Smooth muscle cell (in vitro differentiated cells): ENCODE measurements at regions not wholly inside any gene's neighbourhood (a gene's known extent, or its start where the extent isn't known, plus 50 kb on each side); places are given as distances from the start of the nearest gene placed in this dataset.

ENCODE experiments used
- DNase-seq: peaks from one replicate; lab custom pipeline; 2025; ENCODE audit not compliant: unreplicated experiment; lab: John Stamatoyannopoulos, UW
- H2AFZ ChIP-seq: fragments of 200-600 bp; sonication (generic); 2 replicates; pipeline ENCODE4 v1.6.0; 2016; ENCODE audit warnings: antibody characterized with exemption, low read depth, mild to moderate bottlenecking
- H3F3A ChIP-seq: fragments of 200-600 bp; sonication (generic); 2 replicates; pipeline ENCODE4 v1.6.0; 2017; ENCODE audit warnings: antibody characterized with exemption, low read depth
- H3K27ac ChIP-seq: fragments of 200-600 bp; sonication (generic); 2 replicates; pipeline ENCODE4 v1.5.1; 2016; ENCODE audit warnings: low read depth, mild to moderate bottlenecking
- H3K27me3 ChIP-seq: fragments of 200-600 bp; sonication (generic); 2 replicates; pipeline ENCODE4 v1.6.1; 2016; ENCODE audit warnings: low read depth, mild to moderate bottlenecking
- H3K36me3 ChIP-seq: fragments of 200-600 bp; sonication (generic); 2 replicates; pipeline ENCODE4 v1.5.1; 2016; ENCODE audit warnings: low read depth
- H3K4me1 ChIP-seq: fragments of 200-600 bp; sonication (generic); 2 replicates; pipeline ENCODE4 v1.5.1; 2016; ENCODE audit warnings: low read depth
- H3K4me2 ChIP-seq: fragments of 200-600 bp; sonication (generic); 2 replicates; pipeline ENCODE4 v1.6.0; 2016; ENCODE audit warnings: mild to moderate bottlenecking
- H3K4me3 ChIP-seq: fragments of 200-600 bp; sonication (generic); 2 replicates; pipeline ENCODE4 v1.5.1; 2016; ENCODE audit warnings: mild to moderate bottlenecking
- H3K79me2 ChIP-seq: fragments of 200-600 bp; sonication (generic); 2 replicates; pipeline ENCODE4 v1.6.0; 2016; ENCODE audit warnings: low read depth, mild to moderate bottlenecking
- H3K9ac ChIP-seq: fragments of 200-600 bp; sonication (generic); 2 replicates; pipeline ENCODE4 v1.6.0; 2016; ENCODE audit warnings: low read depth
- H3K9me3 ChIP-seq: fragments of 200-600 bp; sonication (generic); replicated peaks from 2 replicates; pipeline ENCODE4 v1.5.1; 2016; ENCODE audit warnings: low read depth
- H4K20me1 ChIP-seq: fragments of 200-600 bp; sonication (generic); 2 replicates; pipeline ENCODE4 v1.6.0; 2016; ENCODE audit warnings: low read depth
- WGBS: methylation state at CpG from one replicate; pipeline ENCODE4 v1.1.7; 2016; ENCODE audit warnings: low lambda C conversion rate; 5-methylcytosine and 5-hydroxymethylcytosine counted together
- TF ChIP-seq, protein P1 (sequence below): fragments of 200-600 bp; sonication (generic); IDR thresholded peaks from 2 replicates; pipeline ENCODE4 v1.5.1; 2017; ENCODE audit warnings: borderline replicate concordance, mild to moderate bottlenecking, antibody characterized with exemption; ENCODE audit not compliant: insufficient read depth, poor library complexity, severe bottlenecking

GRCh38 chr11:8802251-8802650 lies 108.7 kb upstream of the AKIP1 start:
- no peaks in the 10 kb centered on the region for H3K36me3 ChIP-seq
- H3K27me3 ChIP-seq, result no peaks in the 10 kb centered on the region
- H2AFZ ChIP-seq, result no peak overlapping the region
- peaks cover 7% of the 10 kb centered on the region for H3K4me1 ChIP-seq
- no peak overlapping the region for H3K4me3 ChIP-seq
- no peak overlapping the region for H3K4me2 ChIP-seq
- H3K9me3 ChIP-seq, result no peaks in the 10 kb centered on the region
- TF ChIP-seq, protein P1, sequence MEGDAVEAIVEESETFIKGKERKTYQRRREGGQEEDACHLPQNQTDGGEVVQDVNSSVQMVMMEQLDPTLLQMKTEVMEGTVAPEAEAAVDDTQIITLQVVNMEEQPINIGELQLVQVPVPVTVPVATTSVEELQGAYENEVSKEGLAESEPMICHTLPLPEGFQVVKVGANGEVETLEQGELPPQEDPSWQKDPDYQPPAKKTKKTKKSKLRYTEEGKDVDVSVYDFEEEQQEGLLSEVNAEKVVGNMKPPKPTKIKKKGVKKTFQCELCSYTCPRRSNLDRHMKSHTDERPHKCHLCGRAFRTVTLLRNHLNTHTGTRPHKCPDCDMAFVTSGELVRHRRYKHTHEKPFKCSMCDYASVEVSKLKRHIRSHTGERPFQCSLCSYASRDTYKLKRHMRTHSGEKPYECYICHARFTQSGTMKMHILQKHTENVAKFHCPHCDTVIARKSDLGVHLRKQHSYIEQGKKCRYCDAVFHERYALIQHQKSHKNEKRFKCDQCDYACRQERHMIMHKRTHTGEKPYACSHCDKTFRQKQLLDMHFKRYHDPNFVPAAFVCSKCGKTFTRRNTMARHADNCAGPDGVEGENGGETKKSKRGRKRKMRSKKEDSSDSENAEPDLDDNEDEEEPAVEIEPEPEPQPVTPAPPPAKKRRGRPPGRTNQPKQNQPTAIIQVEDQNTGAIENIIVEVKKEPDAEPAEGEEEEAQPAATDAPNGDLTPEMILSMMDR, result no peak
- H4K20me1 ChIP-seq, result peaks cover 97% of the 10 kb centered on the region
- peak overlapping the region; percentile 19 for H3K27ac ChIP-seq
- WGBS, result 94% methylated on average over 5 of the region's 5 CpGs
- peaks cover 68% of the 10 kb centered on the region for H3K79me2 ChIP-seq
- peaks cover 25% of the 10 kb centered on the region for H3F3A ChIP-seq
- H3K9ac ChIP-seq, result no peak overlapping the region
- no peak for DNase-seq

- H3K27ac ChIP-seq, result no peak overlapping the region
- no peak overlapping the region for H3K4me2 ChIP-seq
- peaks cover 62% of the 10 kb centered on the region for H3K79me2 ChIP-seq
- no peak for DNase-seq
- H3K36me3 ChIP-seq, result no peaks in the 10 kb centered on the region
- H4K20me1 ChIP-seq, result peaks cover 82% of the 10 kb centered on the region
- H3F3A ChIP-seq, result peaks cover 32% of the 10 kb centered on the region
- no peak overlapping the region for H2AFZ ChIP-seq
- H3K4me1 ChIP-seq, result peaks cover 17% of the 10 kb centered on the region
- no peaks in the 10 kb centered on the region for H3K27me3 ChIP-seq
- TF ChIP-seq, protein P1, result no peak
- WGBS, result 90% methylated on average over 6 of the region's 6 CpGs
- no peak overlapping the region for H3K9ac ChIP-seq
- H3K9me3 ChIP-seq, result no peaks in the 10 kb centered on the region
- no peak overlapping the region for H3K4me3 ChIP-seq
Measured at GRCh38 chr11:8803973-8804372, 107.0 kb upstream of the AKIP1 start.

- Histone ChIP-seq H3K79me2 (peaks cover 72% of the 10 kb centered on the region), H3K27me3 (no peaks in the 10 kb centered on the region), H3K4me2 (peak overlapping the region; percentile 92), H3K27ac (peak overlapping the region; percentile 33), H3K4me1 (peaks cover 30% of the 10 kb centered on the region), H3K9ac (no peak overlapping the region), H2AFZ (no peak overlapping the region), H3K36me3 (no peaks in the 10 kb centered on the region), H4K20me1 (peaks cover 68% of the 10 kb centered on the region), H3K9me3 (no peaks in the 10 kb centered on the region), H3F3A (peaks cover 39% of the 10 kb centered on the region), H3K4me3 (no peak overlapping the region)
- DNase-seq, result no peak
- TF ChIP-seq, protein P1, result no peak
- 58% methylated on average over 3 of the region's 3 CpGs for WGBS
Measured at GRCh38 chr11:8805296-8805695, 105.7 kb upstream of the AKIP1 start.

- peak overlapping the region; percentile 92 for H3K4me2 ChIP-seq
- 85% methylated on average over 8 of the region's 8 CpGs for WGBS
- H3K27ac ChIP-seq, result peak overlapping the region; percentile 94
Measured at GRCh38 chr11:8806974-8807373, 104.0 kb upstream of the AKIP1 start.

More at GRCh38 chr11:8806974-8807373, 104.0 kb upstream of the AKIP1 start:
- H3K9me3 ChIP-seq, result no peaks in the 10 kb centered on the region
- H3K36me3 ChIP-seq, result no peaks in the 10 kb centered on the region
- no peak overlapping the region for H3K4me3 ChIP-seq
- H4K20me1 ChIP-seq, result peaks cover 52% of the 10 kb centered on the region
- peaks cover 82% of the 10 kb centered on the region for H3K79me2 ChIP-seq
- H3F3A ChIP-seq, result peaks cover 44% of the 10 kb centered on the region
- peaks cover 42% of the 10 kb centered on the region for H3K4me1 ChIP-seq
- no peak for DNase-seq
- no peaks in the 10 kb centered on the region for H3K27me3 ChIP-seq
- no peak overlapping the region for H2AFZ ChIP-seq
- TF ChIP-seq, protein P1, result no peak
- H3K9ac ChIP-seq, result peak overlapping the region; percentile 34
